NT2/D1 (cell line): ENCODE measurements at regions not wholly inside any gene's neighbourhood (a gene's known extent, or its start where the extent isn't known, plus 50 kb on each side); places are given as distances from the start of the nearest gene placed in this dataset.

ENCODE experiments used
- DNase-seq: peaks from one replicate; pipeline ENCODE4 v3.0.0-alpha.2; 2011; ENCODE audit warnings: low read depth, low spot score
- H3K27me3 ChIP-seq: 2 replicates; pipeline ENCODE4 v1.6.0; 2011; ENCODE audit warnings: mild to moderate bottlenecking; ENCODE audit not compliant: insufficient read length, insufficient read depth
- H3K36me3 ChIP-seq: 2 replicates; pipeline ENCODE4 v1.6.1; 2011; ENCODE audit warnings: mild to moderate bottlenecking, low read length, mixed read lengths; ENCODE audit not compliant: insufficient read depth, insufficient read length
- H3K4me1 ChIP-seq: 2 replicates; pipeline ENCODE4 v1.5.1; 2011; ENCODE audit not compliant: insufficient read depth, insufficient read length
- H3K4me3 ChIP-seq: 2 replicates; pipeline ENCODE4 v1.5.1; 2011; ENCODE audit warnings: low read depth; ENCODE audit not compliant: insufficient read length
- H3K9ac ChIP-seq: 2 replicates; pipeline ENCODE4 v1.6.0; 2011; ENCODE audit warnings: low read depth; ENCODE audit not compliant: insufficient read length
- H3K9me3 ChIP-seq: 2 replicates; pipeline ENCODE4 v1.5.1; 2011; ENCODE audit warnings: mild to moderate bottlenecking, low read length; ENCODE audit not compliant: insufficient read depth
- SUZ12 ChIP-seq: IDR thresholded peaks from 2 replicates; pipeline ENCODE4 v1.6.1; 2011; ENCODE audit not compliant: insufficient read length, insufficient read depth; ENCODE audit errors: extremely low read depth
- YY1 ChIP-seq: IDR thresholded peaks from 2 replicates; pipeline ENCODE4 v1.6.1; 2011; ENCODE audit not compliant: insufficient read length, insufficient read depth
- ZNF274 ChIP-seq: IDR thresholded peaks from 2 replicates; pipeline ENCODE4 v1.6.1; 2011; ENCODE audit warnings: mild to moderate bottlenecking, low read depth, low read length

- H3K9ac ChIP-seq = no peak overlapping the region
- no peaks in the 10 kb centered on the region for H3K9me3 ChIP-seq
- no peak overlapping the region for H3K4me3 ChIP-seq
- no peaks in the 10 kb centered on the region for H3K36me3 ChIP-seq
- H3K4me1 ChIP-seq = no peaks in the 10 kb centered on the region
- no peak for DNase-seq
- TF ChIP-seq ZNF274 (no peak), YY1 (no peak), SUZ12 (no peak)
- H3K27me3 ChIP-seq = no peaks in the 10 kb centered on the region
These were observed 576.8 kb upstream of the TMEM132C start for GRCh38 chr12:127690161-127690560.

- Histone ChIP-seq H3K9ac (no peak overlapping the region), H3K36me3 (no peaks in the 10 kb centered on the region), H3K4me3 (no peak overlapping the region), H3K27me3 (no peaks in the 10 kb centered on the region), H3K4me1 (no peaks in the 10 kb centered on the region), H3K9me3 (no peaks in the 10 kb centered on the region)
- TF ChIP-seq ZNF274 (no peak), SUZ12 (no peak), YY1 (no peak)
- DNase-seq = no peak
These were observed 570.0 kb upstream of the TMEM132C start for GRCh38 chr12:127696963-127697362.

- H3K9me3 ChIP-seq = no peaks in the 10 kb centered on the region
- H3K27me3 ChIP-seq = no peaks in the 10 kb centered on the region
- TF ChIP-seq YY1 (no peak), ZNF274 (no peak)
- no peaks in the 10 kb centered on the region for H3K36me3 ChIP-seq
- no peak for DNase-seq
- H3K4me3 ChIP-seq = no peak overlapping the region
- H3K4me1 ChIP-seq = no peaks in the 10 kb centered on the region
- H3K9ac ChIP-seq = no peak overlapping the region
These were observed 563.9 kb upstream of the TMEM132C start for GRCh38 chr12:127703026-127703425.

- no peaks in the 10 kb centered on the region for H3K4me1 ChIP-seq
- TF ChIP-seq YY1 (no peak), ZNF274 (no peak), SUZ12 (no peak)
- H3K9me3 ChIP-seq = no peaks in the 10 kb centered on the region
- no peak overlapping the region for H3K9ac ChIP-seq
- H3K36me3 ChIP-seq = no peaks in the 10 kb centered on the region
- no peak for DNase-seq
- H3K4me3 ChIP-seq = no peak overlapping the region
- H3K27me3 ChIP-seq = no peaks in the 10 kb centered on the region
These were observed 555.9 kb upstream of the TMEM132C start for GRCh38 chr12:127711108-127711507.

GRCh38 chr12:127712561-127712960 is 554.4 kb upstream of the TMEM132C start:
- Histone ChIP-seq H3K36me3 (no peaks in the 10 kb centered on the region), H3K9me3 (no peaks in the 10 kb centered on the region), H3K4me1 (no peaks in the 10 kb centered on the region), H3K9ac (no peak overlapping the region), H3K27me3 (no peaks in the 10 kb centered on the region), H3K4me3 (no peak overlapping the region)
- no peak for DNase-seq
- TF ChIP-seq ZNF274 (no peak), YY1 (no peak), SUZ12 (no peak)

GRCh38 chr12:127716166-127716565 is 550.8 kb upstream of the TMEM132C start:
- no peaks in the 10 kb centered on the region for H3K4me1 ChIP-seq
- H3K36me3 ChIP-seq = no peaks in the 10 kb centered on the region
- H3K9ac ChIP-seq = no peak overlapping the region
- no peaks in the 10 kb centered on the region for H3K27me3 ChIP-seq
- H3K4me3 ChIP-seq = no peak overlapping the region
- no peaks in the 10 kb centered on the region for H3K9me3 ChIP-seq
- TF ChIP-seq SUZ12 = no peak
- no peak for TF ChIP-seq YY1
- no peak for TF ChIP-seq ZNF274
- DNase-seq = no peak

GRCh38 chr12:127717278-127717677 is 549.7 kb upstream of the TMEM132C start:
- H3K36me3 ChIP-seq = no peaks in the 10 kb centered on the region
- no peak overlapping the region for H3K9ac ChIP-seq
- H3K4me1 ChIP-seq = no peaks in the 10 kb centered on the region
- DNase-seq = no peak
- no peak overlapping the region for H3K4me3 ChIP-seq
- no peaks in the 10 kb centered on the region for H3K9me3 ChIP-seq
- H3K27me3 ChIP-seq = no peaks in the 10 kb centered on the region
- no peak for TF ChIP-seq SUZ12
- TF ChIP-seq YY1 = no peak

- Histone ChIP-seq H3K9ac (no peak overlapping the region), H3K27me3 (no peaks in the 10 kb centered on the region), H3K36me3 (no peaks in the 10 kb centered on the region), H3K4me1 (no peaks in the 10 kb centered on the region), H3K9me3 (peaks cover 8% of the 10 kb centered on the region; the same call in 1 of the 2 replicates), H3K4me3 (no peak overlapping the region)
- no peak for DNase-seq
- no peak for TF ChIP-seq ZNF274
- no peak for TF ChIP-seq YY1
- no peak for TF ChIP-seq SUZ12
These were observed 546.6 kb upstream of the TMEM132C start for GRCh38 chr12:127720334-127720733.
